C4-2B (cell line): ENCODE measurements at regions not wholly inside any gene's neighbourhood (a gene's known extent, or its start where the extent isn't known, plus 50 kb on each side); places are given as distances from the start of the nearest gene placed in this dataset.
A peak's percentile ranks its signal among the peaks of the same experiment; 100 is the strongest.

Source experiments
- H3K27ac ChIP-seq: fragments of 450-650 bp; 2 replicates; pipeline ENCODE4 v1.5.1; 2017
- CTCF ChIP-seq: fragments of 450-650 bp; conservative IDR thresholded peaks from 2 replicates; pipeline ENCODE4 v1.5.1; 2017; ENCODE audit warnings: mild to moderate bottlenecking
- ZFX ChIP-seq: fragments of 450-650 bp; IDR thresholded peaks from 2 replicates; pipeline ENCODE4 v1.6.1; 2017

GRCh38 chr17:72412650-72413076 lies 291.8 kb downstream of the SOX9 start:
- peak overlapping the region; percentile 24 for H3K27ac ChIP-seq

GRCh38 chr17:72413077-72414031 lies 292.5 kb downstream of the SOX9 start:
- no peak for TF ChIP-seq ZFX
- TF ChIP-seq CTCF, result no peak
- H3K27ac ChIP-seq, result no peak overlapping the region

More at GRCh38 chr17:72412650-72413076, 291.8 kb downstream of the SOX9 start:
- TF ChIP-seq ZFX (no peak), CTCF (no peak)

DNA sequence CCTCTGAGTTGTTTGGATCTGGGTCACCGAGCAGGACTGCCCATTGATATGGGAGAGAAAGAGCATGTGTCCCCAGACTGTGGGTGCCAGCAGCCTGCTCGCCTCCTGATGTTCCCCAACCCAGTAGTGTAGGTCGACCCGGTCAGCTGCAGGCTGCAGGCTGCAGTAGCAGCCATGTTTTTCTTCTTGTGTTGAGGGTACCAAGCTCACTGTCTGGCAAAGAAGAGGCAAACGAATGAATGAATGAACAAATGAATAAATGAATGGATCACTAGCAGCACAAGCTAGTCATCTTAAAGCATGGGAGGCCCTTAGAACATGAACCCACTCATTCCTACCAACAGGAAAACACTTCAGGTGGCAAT lies 293.2 kb downstream of the SOX9 start:
- TF ChIP-seq CTCF (no peak), ZFX (no peak)
- H3K27ac ChIP-seq, result no peak overlapping the region

DNA sequence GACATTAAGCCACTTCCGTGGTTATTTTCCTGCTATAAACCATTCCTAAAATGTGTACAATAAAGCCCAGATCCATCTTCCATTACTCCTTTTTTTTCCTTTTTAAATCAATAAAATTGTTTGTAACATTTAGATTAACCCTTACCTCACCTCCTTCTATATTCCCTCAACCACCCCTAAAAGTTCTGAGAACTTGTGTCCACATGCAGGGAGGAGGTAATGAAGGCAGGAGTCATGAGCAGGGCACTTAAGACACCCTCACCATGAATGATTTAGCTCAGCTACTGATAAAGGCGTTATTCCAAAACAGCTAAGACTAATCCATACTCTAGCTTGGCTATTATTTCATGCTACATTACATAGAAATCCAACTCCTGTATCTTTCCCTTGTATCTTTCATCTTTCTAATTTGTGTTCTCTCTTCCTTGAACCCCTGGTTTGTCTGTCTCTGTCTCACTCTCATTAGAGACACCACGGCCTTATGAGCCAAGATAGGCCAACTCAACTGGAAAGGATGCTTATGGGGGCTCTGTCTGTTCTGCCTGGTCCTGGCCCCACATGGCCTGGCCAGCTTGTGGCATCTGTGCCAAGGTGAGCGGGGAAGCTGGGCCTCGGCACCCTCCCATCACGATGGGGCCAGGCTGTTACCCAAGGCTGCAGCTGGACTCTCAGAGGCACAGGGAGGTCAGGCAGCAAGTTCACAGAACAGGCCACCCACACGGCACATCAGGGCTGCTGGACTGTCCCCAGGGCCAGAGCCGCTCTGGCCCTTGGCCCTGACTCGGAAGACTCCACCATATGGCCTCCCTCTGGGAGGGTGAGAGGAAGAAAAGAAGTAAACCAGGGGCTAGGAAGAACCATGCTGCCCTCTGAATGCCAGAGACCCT lies 294.4 kb downstream of the SOX9 start:
- no peak for TF ChIP-seq CTCF
- no peak for TF ChIP-seq ZFX
- no peak overlapping the region for H3K27ac ChIP-seq

DNA sequence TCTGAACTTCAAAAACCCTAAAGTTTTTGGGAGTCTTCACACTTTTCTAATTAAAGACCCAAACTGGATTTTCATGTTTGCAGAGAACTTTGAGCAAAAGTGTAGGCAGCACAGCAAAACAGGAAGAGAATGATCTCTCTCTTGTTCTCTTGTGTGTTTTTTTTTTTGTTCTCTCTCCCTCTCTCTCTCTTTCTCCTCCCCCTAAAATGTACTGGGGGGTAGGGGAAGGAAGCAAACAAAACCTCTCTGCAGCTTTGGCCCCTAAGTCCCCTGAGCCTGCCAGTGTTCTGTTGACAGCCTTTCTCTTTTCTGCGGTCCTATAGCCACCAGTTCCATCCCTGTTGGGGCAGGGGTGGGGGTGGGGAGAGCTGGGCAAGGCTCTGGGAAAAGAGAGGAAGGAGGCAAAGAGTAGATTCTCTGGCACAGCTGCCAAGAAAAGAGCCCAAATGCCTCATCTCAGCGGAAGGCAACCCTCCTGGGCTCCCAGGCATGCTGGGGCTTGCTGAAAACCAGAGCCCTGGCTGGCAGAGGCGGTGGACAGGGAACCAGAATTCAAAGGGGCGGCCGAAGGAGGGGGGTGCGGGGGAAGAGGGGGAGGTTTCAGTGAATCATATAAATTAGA lies 295.3 kb downstream of the SOX9 start:
- no peak overlapping the region for H3K27ac ChIP-seq
- TF ChIP-seq CTCF (no peak), ZFX (no peak)

GRCh38 chr17:72416905-72417304 lies 296.1 kb downstream of the SOX9 start:
- no peak overlapping the region for H3K27ac ChIP-seq
- no peak for TF ChIP-seq CTCF
- no peak for TF ChIP-seq ZFX
